NCI-H460 (cell line): ENCODE measurements at regions not wholly inside any gene's neighbourhood (a gene's known extent, or its start where the extent isn't known, plus 50 kb on each side); places are given as distances from the start of the nearest gene placed in this dataset.

Experiments
- DNase-seq: peaks from one replicate; pipeline ENCODE4 v3.0.0-alpha.2; 2016; ENCODE audit warnings: low read depth; ENCODE audit errors: extremely low read depth

- no peak for DNase-seq
Observed at GRCh38 chr21:16667395-16667794, 845.4 kb upstream of the CXADR start.

DNA sequence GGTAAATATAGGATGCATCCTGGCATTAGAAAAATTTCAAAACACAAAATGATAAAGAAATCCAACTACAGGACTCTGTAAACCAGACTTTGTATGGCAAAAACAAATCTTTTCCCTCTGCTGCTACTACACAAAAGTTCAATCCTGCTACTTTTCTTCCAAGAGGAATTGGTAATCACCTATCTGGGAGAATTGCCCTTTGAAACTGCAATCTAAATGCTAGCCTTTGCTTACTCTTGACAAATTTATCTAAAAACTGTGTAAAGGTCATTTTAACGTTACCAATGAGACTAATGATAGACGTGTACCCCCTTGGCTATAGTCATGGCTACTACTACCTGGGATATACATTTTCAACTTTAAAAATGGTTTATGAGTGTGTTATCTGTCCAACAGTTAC lies 837.9 kb upstream of the CXADR start:
- DNase-seq, result no peak

DNA sequence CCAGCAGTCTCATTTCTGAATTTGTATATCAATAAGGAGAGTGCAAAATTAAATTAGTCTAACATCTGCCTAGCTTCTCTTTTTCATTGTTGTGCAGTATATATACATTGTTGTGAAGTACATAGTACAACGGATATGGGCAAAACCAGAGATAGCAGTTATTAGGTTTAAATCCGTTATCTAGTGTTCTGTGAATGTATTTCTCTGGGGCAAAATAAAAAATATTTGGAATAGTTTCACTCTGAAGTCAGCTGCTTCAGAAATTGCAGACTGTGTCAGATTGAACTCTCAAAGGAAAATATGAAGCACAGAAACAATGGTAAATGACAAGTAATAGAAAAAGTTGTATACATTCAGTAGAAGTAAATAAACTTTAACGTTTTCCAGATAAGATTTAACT lies 836.5 kb upstream of the CXADR start:
- DNase-seq, result no peak

DNA sequence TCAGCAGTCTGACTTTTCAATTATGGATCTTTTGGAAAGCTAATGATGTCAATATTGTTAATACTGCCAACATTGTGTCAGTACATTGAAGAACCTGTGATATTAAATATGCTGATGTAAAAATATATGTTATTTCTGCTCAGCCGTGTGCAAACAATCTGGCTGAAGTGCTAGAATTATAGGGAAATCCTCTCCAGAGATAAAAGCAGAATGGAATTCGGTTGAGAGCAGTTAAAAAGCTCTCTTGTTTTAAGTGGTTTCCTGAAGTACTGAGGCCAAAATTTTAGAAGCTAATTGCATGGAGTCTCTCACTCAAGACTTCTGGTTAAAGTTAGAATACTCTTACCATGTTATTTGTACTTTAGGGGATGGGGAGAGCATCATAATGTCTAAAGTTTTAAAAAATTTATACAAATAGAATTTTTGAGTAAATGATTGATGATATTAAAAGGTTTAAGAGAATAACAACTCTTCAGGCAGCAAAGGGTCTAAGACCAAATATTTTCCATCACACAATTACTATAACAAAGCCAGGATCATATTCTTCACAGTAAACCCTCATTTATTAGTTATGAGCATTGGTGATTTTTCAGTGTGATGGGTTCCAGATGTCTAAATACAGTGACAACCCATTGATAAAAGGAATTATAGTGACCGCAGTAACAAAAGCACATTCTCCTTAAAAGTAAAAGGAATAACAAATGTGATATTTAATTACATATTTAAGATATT lies 834.2 kb upstream of the CXADR start:
- no peak for DNase-seq

DNA sequence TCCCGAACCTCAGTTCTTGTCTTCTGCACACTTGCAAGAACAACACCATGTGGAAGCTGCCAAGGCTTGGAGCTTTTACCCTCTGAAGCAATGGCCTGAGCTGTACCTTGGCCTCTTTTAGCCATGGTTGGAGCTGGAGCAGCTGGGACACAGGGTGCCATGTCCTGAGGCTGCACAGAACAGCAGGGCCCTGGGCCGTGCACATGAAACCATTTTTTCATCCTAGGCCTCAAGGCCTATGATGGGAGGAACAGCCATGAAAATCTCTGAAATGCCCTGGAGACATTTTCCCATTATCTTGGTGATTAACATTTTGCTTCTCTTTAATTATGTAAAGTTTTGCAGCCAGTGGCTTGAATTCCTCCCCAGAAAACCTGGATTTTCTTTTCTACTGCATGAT lies 817.8 kb upstream of the CXADR start:
- no peak for DNase-seq

GRCh38 chr21:16707274-16707673 lies 805.6 kb upstream of the CXADR start:
- no peak for DNase-seq

- no peak for DNase-seq
Observed at GRCh38 chr21:16708101-16708835, 804.6 kb upstream of the CXADR start.

- DNase-seq, result no peak
Observed at GRCh38 chr21:16709866-16710550, 802.8 kb upstream of the CXADR start.

DNA sequence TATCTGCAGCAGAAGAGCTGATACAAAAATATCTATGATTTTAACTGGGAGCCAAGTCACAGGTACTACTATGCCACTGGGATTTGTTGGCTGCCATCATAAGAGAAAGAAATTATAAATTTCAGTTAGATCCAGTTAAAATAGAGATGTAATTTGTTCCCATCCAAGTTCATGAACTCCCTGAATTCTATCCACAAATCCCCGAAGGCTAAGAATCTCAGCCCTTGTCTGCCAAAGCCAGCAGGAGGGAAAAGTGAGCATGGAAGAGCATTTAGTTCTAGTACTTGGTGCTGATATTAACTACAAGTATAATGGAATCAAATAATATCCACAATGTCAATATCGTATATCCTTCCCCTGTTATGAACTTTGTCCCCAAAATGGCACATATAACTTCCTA lies 801.1 kb upstream of the CXADR start:
- DNase-seq, result no peak

- no peak for DNase-seq
Observed at GRCh38 chr21:16713331-16714117, 799.3 kb upstream of the CXADR start.

DNA sequence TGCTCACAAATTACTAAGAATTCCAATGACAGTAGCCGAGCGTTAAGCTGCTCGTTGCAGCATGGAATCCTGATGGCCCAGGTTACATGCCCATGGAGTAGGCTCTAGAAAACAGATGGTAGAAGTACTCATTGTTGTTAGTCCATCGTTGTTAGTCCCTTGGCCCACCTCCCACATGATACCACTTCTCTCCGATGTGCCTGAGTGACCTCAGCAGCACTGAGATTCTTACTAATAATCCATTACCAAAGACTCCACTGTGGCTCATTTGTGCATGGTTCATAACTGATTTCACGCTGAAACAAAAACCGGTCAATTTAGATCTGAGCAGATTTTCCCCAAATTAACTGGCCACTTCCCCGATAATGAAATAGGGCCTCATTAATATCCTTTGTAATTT lies 772.3 kb upstream of the CXADR start:
- DNase-seq, result no peak

GRCh38 chr21:16741141-16741665 lies 771.6 kb upstream of the CXADR start:
- no peak for DNase-seq

DNA sequence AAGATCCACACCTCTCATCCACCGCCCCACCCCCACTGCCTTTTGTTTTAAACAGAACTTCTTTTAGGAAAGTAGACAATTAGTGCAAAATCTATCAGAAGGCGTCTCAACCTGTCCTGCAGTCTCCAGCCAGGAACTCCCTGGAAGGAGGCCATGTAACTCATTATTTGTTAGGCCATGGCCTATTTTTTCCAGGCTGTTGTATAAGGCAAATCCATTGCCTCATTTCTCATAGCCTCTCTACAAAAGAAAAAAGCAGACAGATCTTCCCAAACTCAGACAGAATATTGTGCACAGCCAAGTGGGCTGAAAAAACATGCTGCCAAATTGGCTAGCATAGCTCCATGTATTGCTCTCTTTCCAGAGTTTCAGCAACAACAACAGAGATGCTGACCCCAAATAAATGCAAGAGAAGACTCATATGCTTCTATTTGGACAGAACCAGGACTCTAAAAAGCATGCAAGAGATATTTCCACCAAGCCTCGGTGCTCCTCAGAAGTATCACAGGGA lies 770.7 kb upstream of the CXADR start:
- DNase-seq, result no peak

GRCh38 chr21:16742741-16743140 lies 770.1 kb upstream of the CXADR start:
- no peak for DNase-seq

DNA sequence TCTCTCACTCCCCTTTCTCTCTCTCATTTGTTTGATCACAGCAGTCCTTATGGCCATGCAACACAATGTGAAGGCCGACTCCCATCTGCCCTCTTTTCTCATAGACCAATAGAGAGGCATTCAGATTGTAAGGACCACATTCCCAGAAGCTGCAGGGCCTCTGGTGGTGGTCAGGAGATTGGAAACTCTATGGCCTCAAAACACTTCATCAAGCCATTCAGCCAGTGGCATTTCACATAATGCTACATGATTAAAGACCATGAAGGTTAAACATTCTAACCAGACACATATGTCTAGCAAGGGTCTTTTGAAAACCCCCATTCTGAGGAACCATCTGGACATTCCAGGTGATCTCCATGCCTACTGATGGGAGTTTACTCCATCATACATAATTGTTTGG lies 769.5 kb upstream of the CXADR start:
- no peak for DNase-seq

- no peak for DNase-seq
Observed at GRCh38 chr21:16750926-16751325, 761.9 kb upstream of the CXADR start.

DNA sequence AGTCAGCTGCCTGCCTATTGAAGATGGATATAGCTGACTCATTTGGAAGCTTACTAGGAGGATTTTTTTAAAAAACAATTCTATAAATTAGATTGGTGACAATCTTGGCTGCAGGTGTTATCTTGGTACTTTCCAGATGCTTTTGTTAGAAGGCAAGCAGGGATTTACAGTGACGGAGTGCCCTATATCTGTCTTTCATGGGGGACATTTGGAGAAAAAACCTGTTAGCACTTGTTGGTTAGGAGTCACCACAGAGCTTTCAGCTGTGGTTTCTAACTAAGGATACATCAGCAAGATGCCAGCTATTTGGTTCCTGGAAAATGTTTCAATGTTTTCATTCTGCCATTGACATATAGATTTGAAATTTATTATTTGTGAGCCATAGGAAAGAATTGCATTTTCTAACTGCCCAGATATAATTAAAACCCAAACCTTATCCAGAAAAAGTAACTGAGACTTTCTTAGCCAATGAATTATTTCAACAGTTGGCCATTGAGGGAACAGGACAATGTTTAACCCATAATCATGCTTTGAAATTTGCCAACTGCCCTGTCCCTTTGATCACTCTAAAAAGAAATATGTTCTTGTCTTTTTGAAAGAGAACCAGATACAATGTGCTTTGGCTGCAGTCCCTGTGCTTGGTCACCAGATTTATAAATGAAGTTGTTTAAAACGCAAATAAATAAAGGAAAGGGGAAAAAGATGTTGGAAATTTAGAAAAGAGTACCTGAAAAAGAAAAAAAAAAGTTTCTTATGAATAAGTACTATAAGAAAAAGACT lies 761.0 kb upstream of the CXADR start:
- no peak for DNase-seq

DNA sequence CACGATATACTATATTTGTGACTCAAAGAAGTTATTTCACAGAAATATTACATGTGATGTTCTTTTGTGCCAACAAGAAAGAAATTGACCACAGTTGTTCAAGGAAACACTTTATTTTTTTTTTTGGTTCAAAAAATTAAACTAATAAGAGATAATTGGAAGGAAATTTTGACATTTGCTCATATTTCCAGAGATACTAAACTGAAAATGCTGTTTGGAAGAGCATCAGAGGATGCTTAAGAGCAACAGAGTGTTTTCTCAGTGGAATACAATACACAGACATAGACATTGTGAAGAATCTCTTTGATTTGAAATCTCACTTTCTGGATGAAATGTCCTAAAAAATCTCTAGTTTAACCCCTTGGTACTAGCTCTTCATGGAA lies 760.4 kb upstream of the CXADR start:
- no peak for DNase-seq

GRCh38 chr21:16755061-16755460 lies 757.8 kb upstream of the CXADR start:
- DNase-seq, result no peak

- no peak for DNase-seq
Observed at GRCh38 chr21:16767201-16767600, 745.6 kb upstream of the CXADR start.
